Breast epithelium (tissue), 3 donors: ENCODE measurements at regions not wholly inside any gene's neighbourhood (a gene's known extent, or its start where the extent isn't known, plus 50 kb on each side); places are given as distances from the start of the nearest gene placed in this dataset.

Source experiments
- POLR2A ChIP-seq: fragments of 450-650 bp; IDR thresholded peaks from one replicate; pipeline ENCODE4 v1.6.1; 2016; ENCODE audit warnings: antibody characterized with exemption, mild to moderate bottlenecking, moderate library complexity
- POLR2AphosphoS5 ChIP-seq, 3 donors: sonication (generic); formaldehyde crosslinking; IDR thresholded peaks; one replicate each; pipeline ENCODE4 v1.6.1; 2017; ENCODE audit warnings: antibody characterized with exemption in 3 of 3
- TF ChIP-seq, protein P1 (sequence below), 3 donors: fragments of 450-650 bp; IDR thresholded peaks; one replicate each; pipeline ENCODE4 v1.5.1; 2016 to 2017; ENCODE audit warnings: antibody characterized with exemption in 3 of 3, mild to moderate bottlenecking in 3 of 3, moderate library complexity in 3 of 3

DNA sequence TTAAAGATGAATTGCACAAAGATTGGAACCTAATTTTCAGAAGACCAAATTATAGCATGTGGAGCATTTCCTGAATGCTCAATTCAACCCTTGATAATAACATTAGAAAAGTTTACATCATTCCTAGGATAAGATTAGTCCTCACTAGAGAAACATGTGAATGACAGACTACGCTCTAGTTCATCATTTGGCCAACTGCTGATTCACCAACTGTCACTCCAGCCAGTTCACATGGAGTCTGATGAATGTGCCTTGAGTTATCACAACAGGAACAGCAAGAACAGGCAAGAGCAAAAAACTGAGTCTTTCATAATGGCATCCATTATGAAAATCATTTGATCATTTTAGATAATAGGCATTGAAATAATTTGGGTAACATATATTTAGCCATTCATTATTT lies 415.9 kb downstream of the PTPRC start:
- TF ChIP-seq POLR2AphosphoS5 (IDR thresholded peaks at IDR 0.05), result no peak
- TF ChIP-seq, protein P1, sequence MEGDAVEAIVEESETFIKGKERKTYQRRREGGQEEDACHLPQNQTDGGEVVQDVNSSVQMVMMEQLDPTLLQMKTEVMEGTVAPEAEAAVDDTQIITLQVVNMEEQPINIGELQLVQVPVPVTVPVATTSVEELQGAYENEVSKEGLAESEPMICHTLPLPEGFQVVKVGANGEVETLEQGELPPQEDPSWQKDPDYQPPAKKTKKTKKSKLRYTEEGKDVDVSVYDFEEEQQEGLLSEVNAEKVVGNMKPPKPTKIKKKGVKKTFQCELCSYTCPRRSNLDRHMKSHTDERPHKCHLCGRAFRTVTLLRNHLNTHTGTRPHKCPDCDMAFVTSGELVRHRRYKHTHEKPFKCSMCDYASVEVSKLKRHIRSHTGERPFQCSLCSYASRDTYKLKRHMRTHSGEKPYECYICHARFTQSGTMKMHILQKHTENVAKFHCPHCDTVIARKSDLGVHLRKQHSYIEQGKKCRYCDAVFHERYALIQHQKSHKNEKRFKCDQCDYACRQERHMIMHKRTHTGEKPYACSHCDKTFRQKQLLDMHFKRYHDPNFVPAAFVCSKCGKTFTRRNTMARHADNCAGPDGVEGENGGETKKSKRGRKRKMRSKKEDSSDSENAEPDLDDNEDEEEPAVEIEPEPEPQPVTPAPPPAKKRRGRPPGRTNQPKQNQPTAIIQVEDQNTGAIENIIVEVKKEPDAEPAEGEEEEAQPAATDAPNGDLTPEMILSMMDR (IDR thresholded peaks at IDR 0.05), result no peak
- no peak for TF ChIP-seq POLR2A
